ENCODE measurements at regions not wholly inside any gene's neighbourhood (a gene's known extent, or its start where the extent isn't known, plus 50 kb on each side); places are given as distances from the start of the nearest gene placed in this dataset.

- DNase-seq: no peak
These were observed 321.5 kb downstream of the BRINP1 start for GRCh38 chr9:119047513-119048307.

GRCh38 chr9:119050281-119050680 is 319.0 kb downstream of the BRINP1 start:
- DNase-seq: no peak

- DNase-seq: no peak
These were observed 316.8 kb downstream of the BRINP1 start for GRCh38 chr9:119052339-119053030.

GRCh38 chr9:119053070-119053469 is 316.2 kb downstream of the BRINP1 start:
- DNase-seq: no peak

GRCh38 chr9:119060629-119061385 is 308.4 kb downstream of the BRINP1 start:
- DNase-seq: no peak

GRCh38 chr9:119071636-119072035 is 297.6 kb downstream of the BRINP1 start:
- DNase-seq: no peak

GRCh38 chr9:119074017-119074416 is 295.2 kb downstream of the BRINP1 start:
- DNase-seq: no peak

GRCh38 chr9:119078015-119078414 is 291.2 kb downstream of the BRINP1 start:
- no peak for DNase-seq

- no peak for DNase-seq
These were observed 285.6 kb downstream of the BRINP1 start for GRCh38 chr9:119083673-119084072.

- no peak for DNase-seq
These were observed 282.6 kb downstream of the BRINP1 start for GRCh38 chr9:119086590-119086989.

- no peak for DNase-seq
These were observed 281.2 kb downstream of the BRINP1 start for GRCh38 chr9:119088002-119088547.

GRCh38 chr9:119091074-119091473 is 278.2 kb downstream of the BRINP1 start:
- DNase-seq: no peak

GRCh38 chr9:119092125-119092524 is 277.1 kb downstream of the BRINP1 start:
- no peak for DNase-seq

GRCh38 chr9:119094086-119094485 is 275.1 kb downstream of the BRINP1 start:
- DNase-seq: no peak

- no peak for DNase-seq
These were observed 274.2 kb downstream of the BRINP1 start for GRCh38 chr9:119095072-119095471.

- no peak for DNase-seq
These were observed 268.2 kb downstream of the BRINP1 start for GRCh38 chr9:119101048-119101447.

- DNase-seq: no peak
These were observed 254.6 kb downstream of the BRINP1 start for GRCh38 chr9:119114681-119115080.
